ENCODE measurements at regions not wholly inside any gene's neighbourhood (a gene's known extent, or its start where the extent isn't known, plus 50 kb on each side); places are given as distances from the start of the nearest gene placed in this dataset.
A peak's percentile ranks its signal among the peaks of the same experiment; 100 is the strongest.
"Not testable (repeated sequence)": the region's sequence is repeated elsewhere in the genome, so short reads cannot be mapped to it uniquely, and the experiment has no call there.

- TF ChIP-seq POLR2A (IDR thresholded peaks at IDR 0.05) = no peak
- TF ChIP-seq CTCF (IDR thresholded peaks at IDR 0.05) = no peak
- Histone ChIP-seq H3K36me3 (replicated peaks in 1 of 2; ENCODE audit: insufficient read depth in 1 of 2, low read depth in 2 of 2) (no peaks in the 10 kb centered on the region), H3K9me3 (no peaks in the 10 kb centered on the region), H3K27me3 (no peaks in the 10 kb centered on the region), H3K4me1 (peaks cover 5% of the 10 kb centered on the region), H3K27ac (no peak overlapping the region), H3K4me3 (no peak overlapping the region)
- ATAC-seq = no peak
- no peak for DNase-seq
- intact Hi-C loops (cut with DNase I) = no loop called here
- WGBS, 2 donors = 69 to 90% methylated on average over 2 to 6 of the region's 6 CpGs
Measured at GRCh38 chrY:7283001-7283400, 371.4 kb upstream of the AMELY start.

GRCh38 chrY:7280151-7280740 lies 368.7 kb upstream of the AMELY start:
- WGBS, 2 donors = 34 to 41% methylated on average over 5 to 7 of the region's 8 CpGs
- not testable (repeated sequence) for ATAC-seq

GRCh38 chrY:7275751-7276150 lies 364.2 kb upstream of the AMELY start:
- TF ChIP-seq CTCF (IDR thresholded peaks at IDR 0.05) = no peak
- no peak for TF ChIP-seq POLR2A (IDR thresholded peaks at IDR 0.05)
- intact Hi-C loops (cut with DNase I) = no loop called here
- ATAC-seq (no peak), DNase-seq (no peak)
- H3K27me3 ChIP-seq = no peaks in the 10 kb centered on the region
- H3K9me3 ChIP-seq = no peaks in the 10 kb centered on the region
- peaks cover 17% of the 10 kb centered on the region for H3K4me1 ChIP-seq
- WGBS, 2 donors = 0 to 34% methylated on average over 3 to 11 of the region's 11 CpGs
- no peak overlapping the region for H3K27ac ChIP-seq
- H3K36me3 ChIP-seq (replicated peaks in 1 of 2; ENCODE audit: insufficient read depth in 1 of 2, low read depth in 2 of 2) = no peaks in the 10 kb centered on the region
- no peak overlapping the region for H3K4me3 ChIP-seq

More at GRCh38 chrY:7280151-7280740, 368.7 kb upstream of the AMELY start:
- H3K27me3 ChIP-seq; H3K4me3 ChIP-seq; intact Hi-C loops (cut with DNase I); H3K36me3 ChIP-seq (replicated peaks in 1 of 2; ENCODE audit: insufficient read depth in 1 of 2, low read depth in 2 of 2); H3K9me3 ChIP-seq; DNase-seq; H3K27ac ChIP-seq: not testable (repeated sequence)
- peaks cover 11% of the 10 kb centered on the region for H3K4me1 ChIP-seq

GRCh38 chrY:7275014-7275413 lies 363.5 kb upstream of the AMELY start:
- H3K4me3 ChIP-seq = no peak overlapping the region
- intact Hi-C loops (cut with DNase I) = no loop called here
- DNase-seq = no peak
- peaks cover 17% of the 10 kb centered on the region for H3K4me1 ChIP-seq
- WGBS, 2 donors = 12 to 32% methylated on average over 3 to 14 of the region's 18 CpGs
- H3K9me3 ChIP-seq = no peaks in the 10 kb centered on the region
- no peaks in the 10 kb centered on the region for H3K36me3 ChIP-seq (replicated peaks in 1 of 2; ENCODE audit: insufficient read depth in 1 of 2, low read depth in 2 of 2)
- TF ChIP-seq CTCF (IDR thresholded peaks at IDR 0.05) (no peak), POLR2A (IDR thresholded peaks at IDR 0.05) (no peak)
- no peaks in the 10 kb centered on the region for H3K27me3 ChIP-seq
- ATAC-seq = no peak
- peak overlapping the region in 2 of 4 donors; percentile 77 to 85 for H3K27ac ChIP-seq

GRCh38 chrY:7274369-7274913 lies 362.9 kb upstream of the AMELY start:
- Histone ChIP-seq H3K36me3 (replicated peaks in 1 of 2; ENCODE audit: insufficient read depth in 1 of 2, low read depth in 2 of 2) (no peaks in the 10 kb centered on the region), H3K9me3 (no peaks in the 10 kb centered on the region), H3K4me3 (peak overlapping the region in 1 of 2 donors; percentile 52), H3K4me1 (peaks cover 12% of the 10 kb centered on the region), H3K27me3 (no peaks in the 10 kb centered on the region), H3K27ac (peak overlapping the region in 2 of 4 donors; percentile 77 to 85)
- DNase-seq (peak in 2 of 4 donors; percentile 12 to 20), ATAC-seq (peak; percentile 21)
- intact Hi-C loops (cut with DNase I) = no loop called here
- WGBS, 2 donors = 1% methylated on average over 20 of the region's 54 CpGs; no CpG with 5 or more reads in 1 of the 2 donors
- TF ChIP-seq POLR2A (IDR thresholded peaks at IDR 0.05) = no peak
- no peak for TF ChIP-seq CTCF (IDR thresholded peaks at IDR 0.05)
